GM18498 (cell line): ENCODE measurements at regions not wholly inside any gene's neighbourhood (a gene's known extent, or its start where the extent isn't known, plus 50 kb on each side); places are given as distances from the start of the nearest gene placed in this dataset.

Source experiments
- ATAC-seq: cut with Tn5 transposase; IDR thresholded peaks from one replicate; pipeline ENCODE4 v1.9.1; 2021; ENCODE audit warnings: mild to moderate bottlenecking, moderate library complexity; ENCODE audit not compliant: unreplicated experiment

GRCh38 chr5:52668544-52669185 lies 119.1 kb upstream of the ITGA1 start:
- no peak for ATAC-seq

GRCh38 chr5:52672459-52672858 lies 115.3 kb upstream of the ITGA1 start:
- ATAC-seq, result no peak

GRCh38 chr5:52673495-52673894 lies 114.2 kb upstream of the ITGA1 start:
- no peak for ATAC-seq

GRCh38 chr5:52674815-52675545 lies 112.7 kb upstream of the ITGA1 start:
- ATAC-seq, result no peak

- no peak for ATAC-seq
Measured at GRCh38 chr5:52682492-52682891, 105.2 kb upstream of the ITGA1 start.

- ATAC-seq, result no peak
Measured at GRCh38 chr5:52684051-52684450, 103.7 kb upstream of the ITGA1 start.

- ATAC-seq, result no peak
Measured at GRCh38 chr5:52685566-52685965, 102.2 kb upstream of the ITGA1 start.

- no peak for ATAC-seq
Measured at GRCh38 chr5:52685971-52686370, 101.7 kb upstream of the ITGA1 start.

GRCh38 chr5:52690236-52690768 lies 97.4 kb upstream of the ITGA1 start:
- ATAC-seq, result no peak

- ATAC-seq, result no peak
Measured at GRCh38 chr5:52692039-52692438, 95.7 kb upstream of the ITGA1 start.

- no peak for ATAC-seq
Measured at GRCh38 chr5:52692606-52693005, 95.1 kb upstream of the ITGA1 start.

- peak; percentile 69 for ATAC-seq
Measured at GRCh38 chr5:52693280-52693679, 94.4 kb upstream of the ITGA1 start.

- ATAC-seq, result no peak
Measured at GRCh38 chr5:52693836-52694235, 93.9 kb upstream of the ITGA1 start.

- no peak for ATAC-seq
Measured at GRCh38 chr5:52694648-52695047, 93.1 kb upstream of the ITGA1 start.

GRCh38 chr5:52702877-52703276 lies 84.8 kb upstream of the ITGA1 start:
- ATAC-seq, result no peak

GRCh38 chr5:52703321-52703720 lies 84.4 kb upstream of the ITGA1 start:
- ATAC-seq, result no peak

- no peak for ATAC-seq
Measured at GRCh38 chr5:52705720-52706119, 82.0 kb upstream of the ITGA1 start.

GRCh38 chr5:52706775-52707174 lies 80.9 kb upstream of the ITGA1 start:
- no peak for ATAC-seq

- ATAC-seq, result no peak
Measured at GRCh38 chr5:52707616-52708015, 80.1 kb upstream of the ITGA1 start.

- ATAC-seq, result no peak
Measured at GRCh38 chr5:52708463-52708862, 79.3 kb upstream of the ITGA1 start.

- ATAC-seq, result peak; percentile 83
Measured at GRCh38 chr5:52709167-52709925, 78.4 kb upstream of the ITGA1 start.
